Activated naive CD4-positive, alpha-beta T cell treated with anti-CD3 and anti-CD28 coated beads, Interleukin-2, amount 10 ng/mL, durations not matched to agents 7 days and 5 days (primary cell): ENCODE measurements at regions not wholly inside any gene's neighbourhood (a gene's known extent, or its start where the extent isn't known, plus 50 kb on each side); places are given as distances from the start of the nearest gene placed in this dataset.
A peak's percentile ranks its signal among the peaks of the same experiment; 100 is the strongest.

ENCODE experiments used
- CTCF ChIA-PET: fragments of 350-600 bp; sonication (Branson Sonifier 250); formaldehyde crosslinking; loops from one replicate; lab custom pipeline; 2021; ENCODE audit warnings: antibody characterized with exemption; lab: Charles Lee
- DNase-seq: peaks from one replicate; pipeline ENCODE4 v3.0.0-alpha.2; 2020
- H3K27ac Mint-ChIP-seq: one replicate; pipeline ENCODE4 v1.8.0; 2021; ENCODE audit warnings: mild to moderate bottlenecking, moderate library complexity, mixed read lengths
- H3K27me3 Mint-ChIP-seq: one replicate; pipeline ENCODE4 v1.8.0; 2021; ENCODE audit warnings: mild to moderate bottlenecking, mixed read lengths
- H3K36me3 Mint-ChIP-seq: one replicate; pipeline ENCODE4 v1.8.0; 2021; ENCODE audit warnings: mixed read lengths
- H3K4me1 Mint-ChIP-seq: one replicate; pipeline ENCODE4 v1.8.0; 2021; ENCODE audit warnings: mixed read lengths
- H3K4me3 Mint-ChIP-seq: one replicate; pipeline ENCODE4 v1.8.0; 2021; ENCODE audit warnings: mild to moderate bottlenecking, moderate library complexity, mixed read lengths
- H3K9me3 Mint-ChIP-seq: one replicate; pipeline ENCODE4 v1.8.0; 2021; ENCODE audit warnings: mixed read lengths

- Mint-ChIP-seq H3K27ac (no peak overlapping the region), H3K4me1 (no peaks in the 10 kb centered on the region), H3K27me3 (peaks cover 8% of the 10 kb centered on the region), H3K9me3 (no peaks in the 10 kb centered on the region), H3K36me3 (no peaks in the 10 kb centered on the region), H3K4me3 (no peak overlapping the region)
- DNase-seq = no peak
- CTCF ChIA-PET = no interaction called here
Observed at GRCh38 chr1:34425785-34426184, 249.1 kb downstream of the C1orf94 start.

- H3K27me3 Mint-ChIP-seq = peaks cover 8% of the 10 kb centered on the region
- no peak overlapping the region for H3K27ac Mint-ChIP-seq
- H3K9me3 Mint-ChIP-seq = no peaks in the 10 kb centered on the region
- H3K4me3 Mint-ChIP-seq = no peak overlapping the region
- H3K4me1 Mint-ChIP-seq = no peaks in the 10 kb centered on the region
- CTCF ChIA-PET = no interaction called here
- no peaks in the 10 kb centered on the region for H3K36me3 Mint-ChIP-seq
- DNase-seq = no peak
Observed at GRCh38 chr1:34426325-34426896, 249.7 kb downstream of the C1orf94 start.

GRCh38 chr1:34427170-34427569 is 250.5 kb downstream of the C1orf94 start:
- Mint-ChIP-seq H3K4me1 (no peaks in the 10 kb centered on the region), H3K36me3 (no peaks in the 10 kb centered on the region), H3K4me3 (no peak overlapping the region), H3K9me3 (no peaks in the 10 kb centered on the region), H3K27me3 (peaks cover 8% of the 10 kb centered on the region), H3K27ac (no peak overlapping the region)
- CTCF ChIA-PET = no interaction called here
- DNase-seq = no peak

GRCh38 chr1:34433099-34433498 is 256.4 kb downstream of the C1orf94 start:
- CTCF ChIA-PET = no interaction called here
- no peak overlapping the region for H3K4me3 Mint-ChIP-seq
- H3K36me3 Mint-ChIP-seq = no peaks in the 10 kb centered on the region
- no peaks in the 10 kb centered on the region for H3K9me3 Mint-ChIP-seq
- peaks cover 4% of the 10 kb centered on the region for H3K27me3 Mint-ChIP-seq
- H3K4me1 Mint-ChIP-seq = no peaks in the 10 kb centered on the region
- no peak for DNase-seq
- no peak overlapping the region for H3K27ac Mint-ChIP-seq

GRCh38 chr1:34436836-34437235 is 260.1 kb downstream of the C1orf94 start:
- H3K9me3 Mint-ChIP-seq = no peaks in the 10 kb centered on the region
- H3K4me3 Mint-ChIP-seq = no peak overlapping the region
- H3K27me3 Mint-ChIP-seq = peaks cover 9% of the 10 kb centered on the region
- H3K4me1 Mint-ChIP-seq = no peaks in the 10 kb centered on the region
- no peaks in the 10 kb centered on the region for H3K36me3 Mint-ChIP-seq
- CTCF ChIA-PET = no interaction called here
- H3K27ac Mint-ChIP-seq = no peak overlapping the region
- DNase-seq = no peak

GRCh38 chr1:34441259-34442069 is 264.8 kb downstream of the C1orf94 start:
- CTCF ChIA-PET = no interaction called here
- Mint-ChIP-seq H3K4me1 (no peaks in the 10 kb centered on the region), H3K9me3 (no peaks in the 10 kb centered on the region), H3K4me3 (no peak overlapping the region), H3K27ac (no peak overlapping the region), H3K36me3 (no peaks in the 10 kb centered on the region), H3K27me3 (peaks cover 14% of the 10 kb centered on the region)
- no peak for DNase-seq

- Mint-ChIP-seq H3K27me3 (peaks cover 14% of the 10 kb centered on the region), H3K36me3 (no peaks in the 10 kb centered on the region), H3K9me3 (no peaks in the 10 kb centered on the region), H3K27ac (no peak overlapping the region), H3K4me3 (no peak overlapping the region), H3K4me1 (no peaks in the 10 kb centered on the region)
- CTCF ChIA-PET = interaction anchor here (1.4 kb wide), 1 partner anchor 15 kb away, joined by 5 read pairs; no protein-coding TSS in a partner anchor
- DNase-seq = no peak
Observed at GRCh38 chr1:34444516-34444915, 267.8 kb downstream of the C1orf94 start.

- H3K4me3 Mint-ChIP-seq = no peak overlapping the region
- peaks cover 4% of the 10 kb centered on the region for H3K27me3 Mint-ChIP-seq
- H3K36me3 Mint-ChIP-seq = no peaks in the 10 kb centered on the region
- no peaks in the 10 kb centered on the region for H3K4me1 Mint-ChIP-seq
- DNase-seq = no peak
- no peaks in the 10 kb centered on the region for H3K9me3 Mint-ChIP-seq
- no peak overlapping the region for H3K27ac Mint-ChIP-seq
- CTCF ChIA-PET = no interaction called here
Observed at GRCh38 chr1:34450325-34450724, 273.6 kb downstream of the C1orf94 start.

GRCh38 chr1:34452451-34452850 is 275.7 kb downstream of the C1orf94 start:
- H3K9me3 Mint-ChIP-seq = no peaks in the 10 kb centered on the region
- H3K4me1 Mint-ChIP-seq = no peaks in the 10 kb centered on the region
- H3K4me3 Mint-ChIP-seq = no peak overlapping the region
- no peak for DNase-seq
- no peak overlapping the region for H3K27ac Mint-ChIP-seq
- H3K36me3 Mint-ChIP-seq = no peaks in the 10 kb centered on the region
- CTCF ChIA-PET = no interaction called here
- no peaks in the 10 kb centered on the region for H3K27me3 Mint-ChIP-seq

GRCh38 chr1:34455121-34455520 is 278.4 kb downstream of the C1orf94 start:
- no peak for DNase-seq
- CTCF ChIA-PET = no interaction called here
- no peaks in the 10 kb centered on the region for H3K36me3 Mint-ChIP-seq
- H3K9me3 Mint-ChIP-seq = no peaks in the 10 kb centered on the region
- no peak overlapping the region for H3K4me3 Mint-ChIP-seq
- no peaks in the 10 kb centered on the region for H3K27me3 Mint-ChIP-seq
- no peaks in the 10 kb centered on the region for H3K4me1 Mint-ChIP-seq
- no peak overlapping the region for H3K27ac Mint-ChIP-seq

GRCh38 chr1:34460193-34460592 is 283.5 kb downstream of the C1orf94 start:
- no peaks in the 10 kb centered on the region for H3K27me3 Mint-ChIP-seq
- no peaks in the 10 kb centered on the region for H3K4me1 Mint-ChIP-seq
- no peak overlapping the region for H3K4me3 Mint-ChIP-seq
- H3K9me3 Mint-ChIP-seq = no peaks in the 10 kb centered on the region
- H3K27ac Mint-ChIP-seq = no peak overlapping the region
- CTCF ChIA-PET = interaction anchor here (0.8 to 4.5 kb wide), 6 partner anchors 11 to 283 kb away, joined by 3 to 49 read pairs (median 3); no protein-coding TSS in a partner anchor
- H3K36me3 Mint-ChIP-seq = no peaks in the 10 kb centered on the region
- peak; percentile 69 for DNase-seq

- Mint-ChIP-seq H3K27ac (no peak overlapping the region), H3K4me1 (no peaks in the 10 kb centered on the region), H3K9me3 (no peaks in the 10 kb centered on the region), H3K27me3 (peaks cover 12% of the 10 kb centered on the region), H3K4me3 (no peak overlapping the region), H3K36me3 (no peaks in the 10 kb centered on the region)
- DNase-seq = no peak
- CTCF ChIA-PET = no interaction called here
Observed at GRCh38 chr1:34470401-34470800, 284.4 kb upstream of the GJB5 start.

GRCh38 chr1:34474566-34474965 is 280.3 kb upstream of the GJB5 start:
- CTCF ChIA-PET = no interaction called here
- H3K4me1 Mint-ChIP-seq = no peaks in the 10 kb centered on the region
- H3K4me3 Mint-ChIP-seq = no peak overlapping the region
- H3K27me3 Mint-ChIP-seq = peaks cover 17% of the 10 kb centered on the region
- H3K36me3 Mint-ChIP-seq = no peaks in the 10 kb centered on the region
- no peak for DNase-seq
- no peaks in the 10 kb centered on the region for H3K9me3 Mint-ChIP-seq
- H3K27ac Mint-ChIP-seq = no peak overlapping the region

GRCh38 chr1:34476371-34476770 is 278.5 kb upstream of the GJB5 start:
- CTCF ChIA-PET = no interaction called here
- peaks cover 17% of the 10 kb centered on the region for H3K27me3 Mint-ChIP-seq
- DNase-seq = no peak

GRCh38 chr1:34477632-34478141 is 277.2 kb upstream of the GJB5 start:
- Mint-ChIP-seq H3K27ac (no peak overlapping the region), H3K4me1 (no peaks in the 10 kb centered on the region), H3K27me3 (peaks cover 20% of the 10 kb centered on the region), H3K4me3 (no peak overlapping the region), H3K9me3 (no peaks in the 10 kb centered on the region), H3K36me3 (no peaks in the 10 kb centered on the region)
- CTCF ChIA-PET = no interaction called here
- no peak for DNase-seq

More at GRCh38 chr1:34476371-34476770, 278.5 kb upstream of the GJB5 start:
- Mint-ChIP-seq H3K27ac (no peak overlapping the region), H3K9me3 (no peaks in the 10 kb centered on the region), H3K4me3 (no peak overlapping the region), H3K36me3 (no peaks in the 10 kb centered on the region), H3K4me1 (no peaks in the 10 kb centered on the region)
